AG10803 (cell line): ENCODE measurements at regions not wholly inside any gene's neighbourhood (a gene's known extent, or its start where the extent isn't known, plus 50 kb on each side); places are given as distances from the start of the nearest gene placed in this dataset.

Source experiments
- DNase-seq: peaks from one replicate; pipeline ENCODE4 v3.0.0; 2010; ENCODE audit warnings: low read depth
- H3K4me3 ChIP-seq: 2 replicates; pipeline ENCODE4 v1.5.1; 2011; ENCODE audit warnings: mild to moderate bottlenecking, low read length, control low read depth
- CTCF ChIP-seq: conservative IDR thresholded peaks from 2 replicates; pipeline ENCODE4 v1.5.1; 2011; ENCODE audit warnings: mild to moderate bottlenecking, low read length, control low read depth, inconsistent platforms

GRCh38 chr16:35363510-35363909, 1904.1 kb downstream of the TP53TG3F start:
- DNase-seq, result no peak
- TF ChIP-seq CTCF, result no peak
- no peak overlapping the region for H3K4me3 ChIP-seq

- no peak overlapping the region for H3K4me3 ChIP-seq
- DNase-seq, result no peak
- TF ChIP-seq CTCF, result no peak
Measured at GRCh38 chr16:35364263-35364662, 1904.9 kb downstream of the TP53TG3F start.

DNA sequence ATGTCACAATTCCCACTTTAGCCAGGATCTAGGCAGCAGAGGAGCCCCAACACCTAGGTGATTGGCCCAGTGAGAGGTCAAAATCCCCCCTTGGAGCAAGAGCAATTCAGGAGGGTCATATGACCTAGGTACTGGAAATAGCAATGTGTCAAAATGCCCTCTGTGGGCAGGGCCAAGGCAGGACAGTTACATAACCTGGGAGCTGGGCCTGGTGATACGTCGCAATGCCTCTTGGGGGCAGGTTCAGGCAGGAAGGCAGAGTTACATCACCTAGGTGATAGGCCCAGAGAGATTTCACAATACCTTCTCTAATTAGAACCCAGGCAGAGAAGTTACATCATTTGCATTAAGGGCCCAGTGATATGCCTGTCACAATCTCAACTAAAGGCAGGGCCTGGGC, 1906.3 kb downstream of the TP53TG3F start:
- no peak for TF ChIP-seq CTCF
- H3K4me3 ChIP-seq, result no peak overlapping the region
- no peak for DNase-seq

- no peak for TF ChIP-seq CTCF
- H3K4me3 ChIP-seq, result no peak overlapping the region
- no peak for DNase-seq
Measured at GRCh38 chr16:35370617-35371016, 1911.2 kb downstream of the TP53TG3F start.

DNA sequence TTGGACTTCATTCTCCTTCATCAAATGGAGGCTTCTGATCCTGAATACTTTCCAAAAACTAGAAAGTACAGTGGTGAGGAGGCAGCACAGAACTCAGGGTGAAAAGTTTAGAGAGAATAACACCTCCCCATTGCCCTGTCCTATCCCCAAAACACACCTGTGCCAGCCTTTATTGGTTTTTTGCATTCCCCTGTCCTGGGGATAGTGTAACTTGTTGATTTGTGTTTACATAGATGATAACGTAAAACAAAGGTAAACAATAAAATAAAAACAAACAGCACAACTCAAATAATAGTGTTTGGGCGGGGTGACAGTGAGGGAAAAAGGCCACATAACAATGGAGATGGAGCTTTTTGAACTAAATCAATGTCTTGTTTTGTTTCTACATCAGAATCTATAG, 1917.7 kb downstream of the TP53TG3F start:
- no peak for TF ChIP-seq CTCF
- H3K4me3 ChIP-seq, result no peak overlapping the region
- no peak for DNase-seq

GRCh38 chr16:35386619-35387018, 1927.2 kb downstream of the TP53TG3F start:
- no peak for DNase-seq
- H3K4me3 ChIP-seq, result no peak overlapping the region
- TF ChIP-seq CTCF, result no peak

- DNase-seq, result peak; percentile 33
- H3K4me3 ChIP-seq, result no peak overlapping the region
- TF ChIP-seq CTCF, result peak; percentile 49
Measured at GRCh38 chr16:35391328-35391727, 1931.9 kb downstream of the TP53TG3F start.
